ENCODE measurements at regions not wholly inside any gene's neighbourhood (a gene's known extent, or its start where the extent isn't known, plus 50 kb on each side); places are given as distances from the start of the nearest gene placed in this dataset.

DNA sequence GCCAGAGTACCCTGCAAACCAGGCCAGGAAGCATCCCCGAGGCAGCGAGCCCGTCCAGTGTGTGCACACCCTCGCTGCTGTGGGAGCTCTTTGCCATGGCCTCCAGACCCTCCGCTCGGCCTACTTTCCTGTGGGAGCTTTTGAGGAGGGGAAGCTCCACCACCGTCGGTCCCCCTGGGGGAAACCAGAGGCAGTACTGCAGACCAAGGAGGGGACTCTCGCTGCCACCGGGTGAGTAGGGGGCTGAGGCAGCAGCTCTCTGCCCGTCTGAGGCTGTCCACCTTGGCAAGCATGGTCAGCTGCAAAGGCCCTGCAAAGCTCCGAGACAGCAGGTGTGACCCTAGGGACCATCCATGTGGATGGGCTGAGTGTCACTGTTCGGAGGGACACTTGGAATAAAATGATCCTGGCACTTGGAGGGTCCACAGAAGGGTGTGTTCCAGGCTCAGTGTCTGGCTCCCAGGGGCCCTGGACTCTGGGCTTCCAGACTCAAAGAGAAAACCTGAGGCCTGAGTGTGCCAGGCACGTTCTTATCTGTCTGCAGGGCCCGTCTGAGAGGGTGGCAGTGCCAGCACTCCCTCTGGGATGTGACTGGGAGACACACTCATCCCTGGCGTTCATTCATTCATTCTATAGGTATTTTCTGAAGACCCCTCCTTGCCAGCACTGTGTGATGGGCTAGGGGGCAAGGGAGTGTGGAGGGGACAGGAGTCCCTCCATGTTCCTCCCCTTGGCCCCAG lies 282.8 kb upstream of the HS6ST1 start:
- no peaks in the 10 kb centered on the region for H4K20me1 ChIP-seq (ENCODE audit: low read depth, low read length)
- H3K9me3 ChIP-seq (ENCODE audit: insufficient read depth, low read length) = no peaks in the 10 kb centered on the region
- no peaks in the 10 kb centered on the region for H3K79me2 ChIP-seq (ENCODE audit: insufficient read depth, low read length)
- no peaks in the 10 kb centered on the region for H3K36me3 ChIP-seq (ENCODE audit: low read length)
- H3K27me3 ChIP-seq (ENCODE audit: low read length) = no peaks in the 10 kb centered on the region
- no peak for TF ChIP-seq EZH2phosphoT487 (conservative IDR thresholded peaks at IDR 0.05; ENCODE audit: low read length)
- TF ChIP-seq, protein P1, sequence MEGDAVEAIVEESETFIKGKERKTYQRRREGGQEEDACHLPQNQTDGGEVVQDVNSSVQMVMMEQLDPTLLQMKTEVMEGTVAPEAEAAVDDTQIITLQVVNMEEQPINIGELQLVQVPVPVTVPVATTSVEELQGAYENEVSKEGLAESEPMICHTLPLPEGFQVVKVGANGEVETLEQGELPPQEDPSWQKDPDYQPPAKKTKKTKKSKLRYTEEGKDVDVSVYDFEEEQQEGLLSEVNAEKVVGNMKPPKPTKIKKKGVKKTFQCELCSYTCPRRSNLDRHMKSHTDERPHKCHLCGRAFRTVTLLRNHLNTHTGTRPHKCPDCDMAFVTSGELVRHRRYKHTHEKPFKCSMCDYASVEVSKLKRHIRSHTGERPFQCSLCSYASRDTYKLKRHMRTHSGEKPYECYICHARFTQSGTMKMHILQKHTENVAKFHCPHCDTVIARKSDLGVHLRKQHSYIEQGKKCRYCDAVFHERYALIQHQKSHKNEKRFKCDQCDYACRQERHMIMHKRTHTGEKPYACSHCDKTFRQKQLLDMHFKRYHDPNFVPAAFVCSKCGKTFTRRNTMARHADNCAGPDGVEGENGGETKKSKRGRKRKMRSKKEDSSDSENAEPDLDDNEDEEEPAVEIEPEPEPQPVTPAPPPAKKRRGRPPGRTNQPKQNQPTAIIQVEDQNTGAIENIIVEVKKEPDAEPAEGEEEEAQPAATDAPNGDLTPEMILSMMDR (IDR thresholded peaks at IDR 0.05; ENCODE audit: insufficient read depth, low read length, poor library complexity, severe bottlenecking) = no peak
- H3K4me2 ChIP-seq (ENCODE audit: low read depth, low read length, poor library complexity, severe bottlenecking) = no peak overlapping the region
- H3K27ac ChIP-seq (ENCODE audit: low read depth, low read length) = no peak overlapping the region
- no peak overlapping the region for H3K9ac ChIP-seq (ENCODE audit: low read length)
- no peak overlapping the region for H2AFZ ChIP-seq (ENCODE audit: low read depth, low read length, severe bottlenecking)
- no peak overlapping the region for H3K4me3 ChIP-seq (ENCODE audit: insufficient read depth, low read length, poor library complexity, severe bottlenecking)
- no peaks in the 10 kb centered on the region for H3K9me2 ChIP-seq (replicated peaks; ENCODE audit: insufficient read depth, low read length)
- no peaks in the 10 kb centered on the region for H3F3A ChIP-seq (ENCODE audit: insufficient read depth)

DNA sequence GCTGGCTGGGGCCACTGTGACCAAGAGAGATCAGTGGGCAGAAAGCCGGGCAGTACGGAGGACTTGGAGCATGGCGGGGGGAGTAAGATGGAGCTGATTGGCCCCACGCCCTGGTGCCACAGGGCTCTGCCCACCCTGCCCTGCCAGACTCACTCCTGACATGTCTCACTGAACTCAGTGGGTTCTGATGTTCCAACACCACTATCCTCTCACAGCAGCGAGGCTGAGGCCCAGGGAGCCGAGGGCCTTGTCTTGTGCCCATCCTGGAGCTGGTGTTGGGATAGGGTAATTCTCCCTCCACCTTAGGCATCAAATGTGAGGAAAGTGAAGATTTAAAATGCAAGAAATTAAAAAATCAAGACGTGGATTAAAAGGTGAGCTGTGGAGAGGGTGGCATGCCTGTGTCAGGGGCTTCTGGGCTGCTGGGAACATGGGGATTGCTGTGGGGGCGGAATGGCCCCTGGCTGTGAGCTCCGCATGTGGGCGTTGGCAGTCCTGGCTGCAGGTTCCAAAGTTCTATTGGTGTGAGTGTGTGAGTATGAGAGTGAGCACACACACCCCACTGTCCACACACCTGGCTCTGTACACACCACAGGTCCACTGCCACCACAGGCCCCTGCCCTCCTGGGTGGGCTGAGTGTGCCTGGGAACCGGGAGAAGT lies 283.5 kb upstream of the HS6ST1 start:
- H2AFZ ChIP-seq (ENCODE audit: low read depth, low read length, severe bottlenecking) = no peak overlapping the region
- H3K9me3 ChIP-seq (ENCODE audit: insufficient read depth, low read length) = no peaks in the 10 kb centered on the region
- H3K9ac ChIP-seq (ENCODE audit: low read length) = no peak overlapping the region
- H3K27me3 ChIP-seq (ENCODE audit: low read length) = no peaks in the 10 kb centered on the region
- no peaks in the 10 kb centered on the region for H3K79me2 ChIP-seq (ENCODE audit: insufficient read depth, low read length)
- H3K9me2 ChIP-seq (replicated peaks; ENCODE audit: insufficient read depth, low read length) = no peaks in the 10 kb centered on the region
- H3F3A ChIP-seq (ENCODE audit: insufficient read depth) = no peaks in the 10 kb centered on the region
- no peak overlapping the region for H3K4me3 ChIP-seq (ENCODE audit: insufficient read depth, low read length, poor library complexity, severe bottlenecking)
- no peak overlapping the region for H3K4me2 ChIP-seq (ENCODE audit: low read depth, low read length, poor library complexity, severe bottlenecking)
- H4K20me1 ChIP-seq (ENCODE audit: low read depth, low read length) = no peaks in the 10 kb centered on the region
- no peak for TF ChIP-seq EZH2phosphoT487 (conservative IDR thresholded peaks at IDR 0.05; ENCODE audit: low read length)
- TF ChIP-seq, protein P1 (IDR thresholded peaks at IDR 0.05; ENCODE audit: insufficient read depth, low read length, poor library complexity, severe bottlenecking) = no peak
- no peaks in the 10 kb centered on the region for H3K36me3 ChIP-seq (ENCODE audit: low read length)
- H3K27ac ChIP-seq (ENCODE audit: low read depth, low read length) = no peak overlapping the region

DNA sequence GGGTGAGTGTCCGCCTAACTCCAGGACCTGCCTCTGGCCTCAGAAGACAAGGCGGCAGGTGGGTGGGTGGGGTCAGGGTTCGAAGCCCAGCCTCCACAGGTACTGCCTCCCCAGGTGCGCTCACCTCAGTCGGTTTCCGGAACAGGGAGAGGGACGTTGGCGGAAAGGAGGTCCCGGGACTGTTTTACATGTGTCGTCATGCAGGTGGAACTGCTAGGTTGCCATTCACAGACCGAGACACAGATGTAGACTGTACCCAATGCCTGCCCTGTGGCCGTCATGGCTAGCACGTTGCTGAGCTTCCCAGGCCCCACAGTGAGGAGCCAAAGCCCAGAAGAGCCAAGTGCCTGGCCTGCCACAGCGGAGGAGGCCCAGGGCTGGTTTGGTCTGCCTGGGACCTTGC lies 284.0 kb upstream of the HS6ST1 start:
- no peak overlapping the region for H3K9ac ChIP-seq (ENCODE audit: low read length)
- H4K20me1 ChIP-seq (ENCODE audit: low read depth, low read length) = no peaks in the 10 kb centered on the region
- H3K4me2 ChIP-seq (ENCODE audit: low read depth, low read length, poor library complexity, severe bottlenecking) = no peak overlapping the region
- H3K27me3 ChIP-seq (ENCODE audit: low read length) = no peaks in the 10 kb centered on the region
- H3K9me3 ChIP-seq (ENCODE audit: insufficient read depth, low read length) = no peaks in the 10 kb centered on the region
- no peaks in the 10 kb centered on the region for H3K9me2 ChIP-seq (replicated peaks; ENCODE audit: insufficient read depth, low read length)
- no peak overlapping the region for H3K27ac ChIP-seq (ENCODE audit: low read depth, low read length)
- TF ChIP-seq, protein P1 (IDR thresholded peaks at IDR 0.05; ENCODE audit: insufficient read depth, low read length, poor library complexity, severe bottlenecking) = no peak
- no peak for TF ChIP-seq EZH2phosphoT487 (conservative IDR thresholded peaks at IDR 0.05; ENCODE audit: low read length)
- no peaks in the 10 kb centered on the region for H3F3A ChIP-seq (ENCODE audit: insufficient read depth)
- no peaks in the 10 kb centered on the region for H3K79me2 ChIP-seq (ENCODE audit: insufficient read depth, low read length)
- H3K36me3 ChIP-seq (ENCODE audit: low read length) = no peaks in the 10 kb centered on the region
- no peak overlapping the region for H3K4me3 ChIP-seq (ENCODE audit: insufficient read depth, low read length, poor library complexity, severe bottlenecking)
- no peak overlapping the region for H2AFZ ChIP-seq (ENCODE audit: low read depth, low read length, severe bottlenecking)
